Osteocyte (in vitro differentiated cells): ENCODE measurements at regions not wholly inside any gene's neighbourhood (a gene's known extent, or its start where the extent isn't known, plus 50 kb on each side); places are given as distances from the start of the nearest gene placed in this dataset.

Source experiments
- DNase-seq: peaks from one replicate; pipeline ENCODE4 v3.0.0; 2021; ENCODE audit warnings: mixed read lengths; ENCODE audit not compliant: unreplicated experiment; ENCODE audit errors: extremely low spot score
- H3K27ac Mint-ChIP-seq: one replicate; pipeline ENCODE4 v1.8.0; 2021; ENCODE audit warnings: mild to moderate bottlenecking, mixed read lengths; ENCODE audit not compliant: unreplicated experiment
- H3K27me3 Mint-ChIP-seq: one replicate; pipeline ENCODE4 v1.8.0; 2021; ENCODE audit warnings: mixed read lengths; ENCODE audit not compliant: unreplicated experiment
- H3K36me3 Mint-ChIP-seq: one replicate; pipeline ENCODE4 v1.8.0; 2021; ENCODE audit warnings: mixed read lengths; ENCODE audit not compliant: unreplicated experiment
- H3K4me1 Mint-ChIP-seq: one replicate; pipeline ENCODE4 v1.8.0; 2021; ENCODE audit warnings: mixed read lengths; ENCODE audit not compliant: unreplicated experiment
- H3K4me3 Mint-ChIP-seq: one replicate; pipeline ENCODE4 v1.8.0; 2021; ENCODE audit warnings: mild to moderate bottlenecking, moderate library complexity, mixed read lengths; ENCODE audit not compliant: unreplicated experiment
- H3K9me3 Mint-ChIP-seq: one replicate; pipeline ENCODE4 v1.8.0; 2021; ENCODE audit warnings: mixed read lengths; ENCODE audit not compliant: unreplicated experiment
- TF ChIP-seq, protein P1 (sequence below): fragments of 200-600 bp; sonication (generic); IDR thresholded peaks from 2 replicates; pipeline ENCODE4 v1.5.0; 2021; ENCODE audit warnings: antibody characterized with exemption, mild to moderate bottlenecking, moderate library complexity

GRCh38 chr5:15447209-15447608, 52.8 kb upstream of the FBXL7 start:
- Mint-ChIP-seq H3K27ac (peak overlapping the region; percentile 52), H3K4me1 (peaks cover 16% of the 10 kb centered on the region), H3K27me3 (peaks cover 31% of the 10 kb centered on the region), H3K36me3 (no peaks in the 10 kb centered on the region), H3K4me3 (no peak overlapping the region), H3K9me3 (no peaks in the 10 kb centered on the region)
- TF ChIP-seq, protein P1, sequence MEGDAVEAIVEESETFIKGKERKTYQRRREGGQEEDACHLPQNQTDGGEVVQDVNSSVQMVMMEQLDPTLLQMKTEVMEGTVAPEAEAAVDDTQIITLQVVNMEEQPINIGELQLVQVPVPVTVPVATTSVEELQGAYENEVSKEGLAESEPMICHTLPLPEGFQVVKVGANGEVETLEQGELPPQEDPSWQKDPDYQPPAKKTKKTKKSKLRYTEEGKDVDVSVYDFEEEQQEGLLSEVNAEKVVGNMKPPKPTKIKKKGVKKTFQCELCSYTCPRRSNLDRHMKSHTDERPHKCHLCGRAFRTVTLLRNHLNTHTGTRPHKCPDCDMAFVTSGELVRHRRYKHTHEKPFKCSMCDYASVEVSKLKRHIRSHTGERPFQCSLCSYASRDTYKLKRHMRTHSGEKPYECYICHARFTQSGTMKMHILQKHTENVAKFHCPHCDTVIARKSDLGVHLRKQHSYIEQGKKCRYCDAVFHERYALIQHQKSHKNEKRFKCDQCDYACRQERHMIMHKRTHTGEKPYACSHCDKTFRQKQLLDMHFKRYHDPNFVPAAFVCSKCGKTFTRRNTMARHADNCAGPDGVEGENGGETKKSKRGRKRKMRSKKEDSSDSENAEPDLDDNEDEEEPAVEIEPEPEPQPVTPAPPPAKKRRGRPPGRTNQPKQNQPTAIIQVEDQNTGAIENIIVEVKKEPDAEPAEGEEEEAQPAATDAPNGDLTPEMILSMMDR = no peak
- DNase-seq = no peak

DNA sequence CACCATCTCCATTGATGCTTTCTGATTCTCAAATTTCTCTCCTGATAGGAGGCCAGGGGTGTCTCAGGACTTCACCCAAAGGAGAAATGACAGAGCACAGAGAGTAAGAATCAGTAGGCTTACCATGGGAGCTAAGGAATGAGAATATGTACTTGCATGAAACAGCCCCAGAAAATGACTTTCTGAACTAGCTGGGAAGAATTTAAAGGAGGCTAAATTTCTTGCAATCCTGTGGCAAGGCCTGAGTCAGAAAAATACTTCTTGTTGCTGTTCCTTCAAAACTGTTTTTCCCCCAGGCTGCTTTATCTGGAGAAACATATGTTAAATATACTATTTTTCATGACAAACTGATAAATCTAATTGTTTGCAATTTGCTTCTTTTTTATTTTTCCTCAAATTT, 53.4 kb upstream of the FBXL7 start:
- no peak overlapping the region for H3K27ac Mint-ChIP-seq
- TF ChIP-seq, protein P1 = no peak

GRCh38 chr5:15442193-15442570, 57.8 kb upstream of the FBXL7 start:
- no peaks in the 10 kb centered on the region for H3K36me3 Mint-ChIP-seq
- H3K4me3 Mint-ChIP-seq = no peak overlapping the region

More for the DNA sequence above, 53.4 kb upstream of the FBXL7 start:
- peaks cover 11% of the 10 kb centered on the region for H3K4me1 Mint-ChIP-seq
- H3K4me3 Mint-ChIP-seq = no peak overlapping the region
- no peaks in the 10 kb centered on the region for H3K36me3 Mint-ChIP-seq
- DNase-seq = no peak
- peaks cover 36% of the 10 kb centered on the region for H3K27me3 Mint-ChIP-seq
- H3K9me3 Mint-ChIP-seq = no peaks in the 10 kb centered on the region

GRCh38 chr5:15441433-15442192, 58.4 kb upstream of the FBXL7 start:
- no peak overlapping the region for H3K27ac Mint-ChIP-seq
- H3K27me3 Mint-ChIP-seq = peaks cover 70% of the 10 kb centered on the region
- TF ChIP-seq, protein P1 = no peak
- no peaks in the 10 kb centered on the region for H3K36me3 Mint-ChIP-seq
- no peaks in the 10 kb centered on the region for H3K9me3 Mint-ChIP-seq
- DNase-seq = no peak
- peaks cover 8% of the 10 kb centered on the region for H3K4me1 Mint-ChIP-seq
- H3K4me3 Mint-ChIP-seq = no peak overlapping the region

More at GRCh38 chr5:15442193-15442570, 57.8 kb upstream of the FBXL7 start:
- H3K27me3 Mint-ChIP-seq = peaks cover 73% of the 10 kb centered on the region
- TF ChIP-seq, protein P1 = no peak
- no peak for DNase-seq
- no peak overlapping the region for H3K27ac Mint-ChIP-seq
- no peaks in the 10 kb centered on the region for H3K9me3 Mint-ChIP-seq
- peaks cover 11% of the 10 kb centered on the region for H3K4me1 Mint-ChIP-seq

DNA sequence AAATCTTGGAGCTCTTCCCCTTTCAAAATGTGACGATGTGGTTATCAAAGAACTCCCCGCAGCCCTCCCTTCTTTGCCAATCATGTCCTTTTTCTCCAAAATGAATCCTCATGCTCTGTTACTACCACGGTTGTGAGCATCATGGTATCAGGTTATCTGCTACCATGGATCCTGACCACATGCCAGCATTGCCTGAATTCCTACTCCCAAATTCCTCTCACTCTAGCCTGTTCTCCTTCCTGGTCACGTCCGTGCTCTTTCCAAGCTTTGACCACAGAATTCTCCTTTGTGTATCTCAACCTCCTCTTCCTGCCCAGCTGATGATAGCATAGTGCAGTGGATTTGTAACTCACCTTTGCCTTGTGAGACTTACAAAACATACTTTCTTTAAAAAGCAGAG, 59.5 kb upstream of the FBXL7 start:
- peaks cover 78% of the 10 kb centered on the region for H3K27me3 Mint-ChIP-seq
- TF ChIP-seq, protein P1 = no peak

More for the DNA sequence above, 59.5 kb upstream of the FBXL7 start:
- no peak for DNase-seq
- no peaks in the 10 kb centered on the region for H3K36me3 Mint-ChIP-seq
- no peaks in the 10 kb centered on the region for H3K4me1 Mint-ChIP-seq
- H3K27ac Mint-ChIP-seq = no peak overlapping the region
- no peak overlapping the region for H3K4me3 Mint-ChIP-seq
- H3K9me3 Mint-ChIP-seq = no peaks in the 10 kb centered on the region
